GM21737 (cell line): ENCODE measurements at regions not wholly inside any gene's neighbourhood (a gene's known extent, or its start where the extent isn't known, plus 50 kb on each side); places are given as distances from the start of the nearest gene placed in this dataset.
"Not testable (repeated sequence)": the region's sequence is repeated elsewhere in the genome, so short reads cannot be mapped to it uniquely, and the experiment has no call there.

Source experiments
- ATAC-seq: cut with Tn5 transposase; IDR thresholded peaks from one replicate; pipeline ENCODE4 v1.9.1; 2021; ENCODE audit warnings: mild to moderate bottlenecking, moderate library complexity; ENCODE audit not compliant: unreplicated experiment

DNA sequence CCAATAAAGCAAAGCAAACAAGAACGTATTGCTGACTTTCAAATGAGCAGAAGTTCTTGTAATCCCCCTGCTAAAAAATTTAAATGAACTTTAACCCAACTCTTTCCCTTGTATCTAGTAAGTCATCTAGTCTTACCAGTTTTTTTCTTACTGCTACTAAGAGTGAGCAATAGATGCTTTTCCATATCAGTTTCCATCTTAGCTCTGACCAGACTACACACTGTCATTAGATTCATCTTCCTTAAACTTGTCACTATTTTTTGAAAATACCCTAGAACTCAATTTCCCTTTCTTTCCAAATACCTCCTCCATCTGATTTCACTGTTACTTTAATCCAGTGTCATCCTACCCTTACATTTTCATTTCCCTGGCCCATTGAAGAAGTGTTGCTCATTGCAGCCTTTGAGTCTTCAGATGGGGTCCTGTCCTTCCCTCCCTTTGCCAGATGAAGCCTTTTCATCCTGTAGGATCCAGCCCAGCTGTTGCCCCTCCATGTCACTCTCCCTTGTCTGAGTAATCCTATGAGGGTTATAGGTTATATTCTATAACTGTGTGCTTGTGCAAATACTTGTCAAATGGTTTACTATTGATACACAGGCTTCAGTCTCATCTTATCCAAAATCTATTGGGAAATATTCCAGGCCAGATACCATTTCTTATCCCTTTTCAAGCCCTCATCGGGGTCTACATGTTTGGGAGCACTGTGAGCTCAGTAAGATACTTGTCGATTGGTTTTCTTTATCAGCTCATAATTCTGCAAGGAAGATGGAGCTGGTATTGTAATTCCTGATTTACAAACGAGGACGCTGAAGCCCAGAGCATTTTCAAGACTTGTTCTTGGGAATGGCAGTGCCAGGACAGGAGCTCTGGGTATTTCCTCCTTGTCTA is 51.5 kb upstream of the ITGB1 start:
- ATAC-seq = no peak

DNA sequence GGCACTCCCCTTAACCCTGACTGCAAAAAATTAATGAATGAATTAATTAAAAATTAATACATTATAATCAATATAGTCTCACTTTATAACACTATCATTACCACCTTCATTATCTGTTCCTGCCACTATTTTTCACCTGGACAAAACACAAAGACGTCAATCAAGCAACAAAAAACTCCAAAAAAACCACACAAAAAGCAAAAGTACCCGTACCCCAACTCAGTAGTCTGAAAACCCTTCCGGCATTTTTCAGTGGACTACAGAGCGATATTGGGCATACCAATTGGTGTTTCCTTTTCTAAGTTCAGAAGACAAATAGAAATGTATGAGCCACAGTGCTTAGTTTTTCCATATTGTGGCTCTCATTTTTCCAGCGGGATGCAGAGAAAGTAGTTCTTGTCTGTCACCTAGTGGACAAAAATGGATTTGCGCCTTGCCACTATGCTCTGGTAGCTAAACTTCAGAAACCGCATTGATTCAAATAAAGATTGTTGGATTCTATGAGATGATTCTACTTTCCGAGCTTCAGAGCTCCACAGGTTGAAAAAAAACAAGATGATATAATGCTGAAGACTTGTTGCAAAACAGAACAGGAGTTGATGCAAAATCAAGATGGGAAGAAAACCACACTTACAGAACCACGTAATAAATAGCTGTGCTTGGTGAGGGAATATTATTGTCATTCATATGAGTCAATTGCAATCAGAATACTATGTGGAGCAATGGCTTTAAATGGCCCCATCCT is 50.6 kb upstream of the ITGB1 start:
- ATAC-seq = no peak

DNA sequence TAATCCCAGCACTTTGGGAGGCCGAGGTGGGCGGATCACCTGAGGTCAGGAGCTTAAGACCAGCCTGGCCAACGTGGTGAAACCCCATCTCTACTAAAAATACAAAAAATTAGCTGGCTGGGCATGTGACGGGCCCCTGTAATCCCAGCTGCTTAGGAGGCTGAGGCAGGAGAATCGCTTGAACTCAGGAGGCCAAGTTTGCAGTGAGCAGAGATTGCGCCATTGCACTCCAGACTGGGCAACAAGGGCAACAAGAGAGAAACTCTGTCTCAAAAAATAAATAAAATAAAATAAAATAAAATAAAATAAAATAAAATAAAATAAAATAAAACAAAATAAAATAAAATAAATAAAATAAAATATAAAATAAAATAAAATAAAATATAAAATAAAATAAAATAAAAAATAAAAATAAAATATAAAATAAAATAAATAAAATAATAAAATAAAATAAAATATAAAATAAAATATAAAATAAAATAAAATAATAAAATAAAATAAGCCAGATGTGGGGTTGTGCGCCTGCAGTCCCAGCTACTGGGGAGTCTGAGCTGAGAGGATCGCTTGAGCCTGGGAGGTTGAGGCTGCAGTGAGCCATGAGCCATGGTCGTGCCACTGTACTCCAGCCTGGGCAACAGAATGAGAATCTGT is 49.8 kb upstream of the ITGB1 start:
- not testable (repeated sequence) for ATAC-seq
